ENCODE measurements at regions not wholly inside any gene's neighbourhood (a gene's known extent, or its start where the extent isn't known, plus 50 kb on each side); places are given as distances from the start of the nearest gene placed in this dataset.

DNA sequence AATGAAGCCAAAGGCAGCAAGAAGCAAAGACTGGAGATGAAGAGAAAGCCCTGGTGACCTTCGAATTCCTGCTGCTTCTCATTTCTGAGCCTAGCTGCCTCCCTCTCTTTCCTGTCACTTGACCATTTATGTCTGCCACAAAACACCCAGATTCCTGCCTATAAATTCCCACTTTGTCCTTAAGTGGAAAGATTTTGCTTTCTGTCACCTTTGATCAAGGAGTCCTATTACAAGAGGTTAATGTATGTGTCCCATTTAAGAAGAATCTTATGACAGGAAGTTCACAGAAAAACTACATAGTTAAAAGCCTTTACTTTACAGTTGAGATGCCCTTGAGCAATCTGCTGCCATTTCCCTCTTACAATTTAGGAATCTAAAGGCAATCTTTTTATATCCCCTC, 155.7 kb downstream of the GALC start:
- Mint-ChIP-seq H3K4me3 (ENCODE audit: low read depth) (no peak overlapping the region), H3K27ac (no peak overlapping the region), H3K27me3 (no peaks in the 10 kb centered on the region), H3K4me1 (ENCODE audit: low read depth) (no peaks in the 10 kb centered on the region), H3K36me3 (ENCODE audit: insufficient read depth) (peaks cover 1% of the 10 kb centered on the region), H3K9me3 (ENCODE audit: low read depth) (peaks cover 7% of the 10 kb centered on the region)
- DNase-seq (ENCODE audit: low spot score, unreplicated experiment): no peak
- TF ChIP-seq, protein P1, sequence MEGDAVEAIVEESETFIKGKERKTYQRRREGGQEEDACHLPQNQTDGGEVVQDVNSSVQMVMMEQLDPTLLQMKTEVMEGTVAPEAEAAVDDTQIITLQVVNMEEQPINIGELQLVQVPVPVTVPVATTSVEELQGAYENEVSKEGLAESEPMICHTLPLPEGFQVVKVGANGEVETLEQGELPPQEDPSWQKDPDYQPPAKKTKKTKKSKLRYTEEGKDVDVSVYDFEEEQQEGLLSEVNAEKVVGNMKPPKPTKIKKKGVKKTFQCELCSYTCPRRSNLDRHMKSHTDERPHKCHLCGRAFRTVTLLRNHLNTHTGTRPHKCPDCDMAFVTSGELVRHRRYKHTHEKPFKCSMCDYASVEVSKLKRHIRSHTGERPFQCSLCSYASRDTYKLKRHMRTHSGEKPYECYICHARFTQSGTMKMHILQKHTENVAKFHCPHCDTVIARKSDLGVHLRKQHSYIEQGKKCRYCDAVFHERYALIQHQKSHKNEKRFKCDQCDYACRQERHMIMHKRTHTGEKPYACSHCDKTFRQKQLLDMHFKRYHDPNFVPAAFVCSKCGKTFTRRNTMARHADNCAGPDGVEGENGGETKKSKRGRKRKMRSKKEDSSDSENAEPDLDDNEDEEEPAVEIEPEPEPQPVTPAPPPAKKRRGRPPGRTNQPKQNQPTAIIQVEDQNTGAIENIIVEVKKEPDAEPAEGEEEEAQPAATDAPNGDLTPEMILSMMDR (IDR thresholded peaks at IDR 0.05; ENCODE audit: unreplicated experiment): no peak

DNA sequence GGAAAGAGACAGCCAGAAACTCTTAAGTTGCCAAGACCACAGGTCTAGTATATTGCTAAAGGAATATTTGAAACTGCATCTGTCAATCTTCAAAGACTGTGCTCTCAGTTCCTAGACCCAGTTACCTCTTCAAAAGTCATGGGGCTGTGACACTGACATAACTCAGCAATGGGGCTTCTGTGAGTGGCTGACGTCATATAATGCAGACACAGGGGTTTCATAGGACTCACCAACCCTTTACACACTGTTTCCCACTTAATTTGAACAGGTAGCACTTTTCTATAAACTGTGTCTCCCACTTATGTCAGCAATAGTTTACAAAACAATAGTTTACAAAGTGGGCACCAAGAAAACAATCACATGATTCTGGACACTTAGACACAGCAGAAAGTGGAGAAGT, 158.4 kb downstream of the GALC start:
- Mint-ChIP-seq H3K27me3 (no peaks in the 10 kb centered on the region), H3K36me3 (ENCODE audit: insufficient read depth) (peaks cover 1% of the 10 kb centered on the region), H3K4me3 (ENCODE audit: low read depth) (no peak overlapping the region), H3K9me3 (ENCODE audit: low read depth) (peaks cover 4% of the 10 kb centered on the region), H3K4me1 (ENCODE audit: low read depth) (peaks cover 3% of the 10 kb centered on the region), H3K27ac (no peak overlapping the region)
- TF ChIP-seq, protein P1 (IDR thresholded peaks at IDR 0.05; ENCODE audit: unreplicated experiment): no peak
- no peak for DNase-seq (ENCODE audit: low spot score, unreplicated experiment)

DNA sequence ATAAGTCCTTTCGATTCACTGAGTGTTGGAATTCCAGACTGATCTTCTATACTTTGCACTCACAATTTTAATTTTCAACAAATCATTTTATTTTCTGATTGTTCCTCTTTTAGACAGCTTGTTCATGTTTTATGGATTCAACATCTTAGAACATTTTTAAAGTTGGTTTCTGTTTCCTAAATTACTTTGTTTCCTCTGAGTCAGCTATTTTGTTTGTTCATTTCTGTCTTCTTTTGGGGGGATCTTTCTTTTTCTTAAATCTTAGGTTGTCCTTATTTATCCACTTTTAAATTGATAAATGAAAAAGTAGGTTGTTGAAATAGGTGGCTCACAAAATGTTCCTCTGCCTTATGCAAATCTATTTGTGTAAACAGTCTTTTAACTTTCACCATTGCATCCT, 160.0 kb downstream of the GALC start:
- no peaks in the 10 kb centered on the region for H3K27me3 Mint-ChIP-seq
- no peak overlapping the region for H3K27ac Mint-ChIP-seq
- H3K4me1 Mint-ChIP-seq (ENCODE audit: low read depth): peaks cover 3% of the 10 kb centered on the region
- no peak for DNase-seq (ENCODE audit: low spot score, unreplicated experiment)
- TF ChIP-seq, protein P1 (IDR thresholded peaks at IDR 0.05; ENCODE audit: unreplicated experiment): no peak
- H3K4me3 Mint-ChIP-seq (ENCODE audit: low read depth): no peak overlapping the region
- H3K9me3 Mint-ChIP-seq (ENCODE audit: low read depth): peaks cover 4% of the 10 kb centered on the region
- peaks cover 1% of the 10 kb centered on the region for H3K36me3 Mint-ChIP-seq (ENCODE audit: insufficient read depth)

DNA sequence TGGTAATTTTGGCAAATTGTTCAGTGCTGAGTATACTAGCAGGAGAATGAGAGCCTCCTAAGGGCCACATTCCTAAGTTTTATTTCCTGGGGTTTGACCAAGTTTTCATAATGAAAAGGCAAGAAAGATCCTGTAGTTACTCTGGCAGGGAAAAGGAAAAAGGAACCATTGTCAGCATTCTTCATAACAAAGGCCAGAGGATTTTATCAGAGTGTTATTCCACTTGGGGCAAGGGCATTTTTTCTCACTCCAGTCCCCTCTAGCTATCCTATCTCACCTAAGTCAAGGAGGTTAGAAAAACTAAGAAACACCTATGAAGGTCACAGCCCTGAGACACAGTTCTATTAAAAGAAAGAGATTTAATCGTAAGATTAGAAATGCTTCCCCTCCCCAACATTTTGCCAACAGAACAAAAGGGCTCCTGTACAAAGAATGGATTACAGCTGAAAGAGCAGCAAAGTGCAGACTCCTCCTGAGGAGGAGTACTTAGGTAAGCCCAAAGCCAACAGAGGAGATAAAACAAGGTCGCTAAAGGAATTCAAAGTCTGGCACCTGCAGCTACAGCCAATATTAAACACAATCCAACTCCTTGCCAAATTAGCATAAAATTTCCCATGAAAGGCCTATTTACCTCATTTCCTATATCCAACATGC, 162.4 kb downstream of the GALC start:
- H3K4me3 Mint-ChIP-seq (ENCODE audit: low read depth): no peak overlapping the region
- H3K27ac Mint-ChIP-seq: no peak overlapping the region
- no peak for DNase-seq (ENCODE audit: low spot score, unreplicated experiment)
- peaks cover 1% of the 10 kb centered on the region for H3K36me3 Mint-ChIP-seq (ENCODE audit: insufficient read depth)
- TF ChIP-seq, protein P1 (IDR thresholded peaks at IDR 0.05; ENCODE audit: unreplicated experiment): no peak
- peaks cover 3% of the 10 kb centered on the region for H3K4me1 Mint-ChIP-seq (ENCODE audit: low read depth)
- no peaks in the 10 kb centered on the region for H3K27me3 Mint-ChIP-seq
- peaks cover 4% of the 10 kb centered on the region for H3K9me3 Mint-ChIP-seq (ENCODE audit: low read depth)

DNA sequence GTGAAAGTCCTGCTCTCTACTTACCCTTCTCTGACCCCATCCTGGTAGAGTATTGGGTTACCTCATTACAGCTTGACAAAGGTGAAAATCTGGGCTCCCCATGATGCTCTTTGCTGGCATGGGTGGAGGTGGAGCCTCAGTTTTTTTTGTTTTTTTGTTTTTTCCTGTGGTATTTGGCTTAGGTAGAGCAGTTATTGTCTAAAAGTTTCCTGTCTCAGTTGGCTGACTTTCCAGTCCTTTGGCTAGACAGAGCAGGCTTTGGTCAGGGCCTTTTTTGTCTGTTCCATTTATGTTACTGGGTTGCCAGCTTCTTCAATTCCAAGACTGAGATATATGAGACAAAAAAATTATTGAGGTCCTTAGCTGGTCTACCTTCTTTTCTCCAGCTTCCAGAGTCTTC, 163.4 kb downstream of the GALC start:
- DNase-seq (ENCODE audit: low spot score, unreplicated experiment): no peak
- no peaks in the 10 kb centered on the region for H3K27me3 Mint-ChIP-seq
- H3K27ac Mint-ChIP-seq: no peak overlapping the region
- peaks cover 1% of the 10 kb centered on the region for H3K36me3 Mint-ChIP-seq (ENCODE audit: insufficient read depth)
- TF ChIP-seq, protein P1 (IDR thresholded peaks at IDR 0.05; ENCODE audit: unreplicated experiment): no peak
- peaks cover 4% of the 10 kb centered on the region for H3K9me3 Mint-ChIP-seq (ENCODE audit: low read depth)
- peaks cover 3% of the 10 kb centered on the region for H3K4me1 Mint-ChIP-seq (ENCODE audit: low read depth)
- H3K4me3 Mint-ChIP-seq (ENCODE audit: low read depth): no peak overlapping the region
